ENCODE measurements at regions not wholly inside any gene's neighbourhood (a gene's known extent, or its start where the extent isn't known, plus 50 kb on each side); places are given as distances from the start of the nearest gene placed in this dataset.

DNA sequence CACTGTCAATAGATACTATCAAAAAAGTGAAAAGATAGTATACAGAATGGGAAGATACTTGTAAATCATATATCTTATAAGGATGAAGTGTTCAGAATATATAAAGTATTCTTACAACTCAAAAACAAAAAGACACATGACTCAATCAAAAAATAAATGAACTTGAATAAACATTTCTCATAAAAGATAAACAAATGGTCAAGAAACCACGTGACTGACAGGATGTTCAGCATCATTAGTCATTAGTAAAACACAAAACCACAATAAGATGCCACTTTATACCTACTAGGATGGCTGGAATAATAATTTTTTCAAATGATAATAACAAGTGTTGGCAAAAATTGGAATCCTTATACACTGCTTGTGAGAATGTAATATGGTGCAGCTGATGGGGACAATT, 729.1 kb upstream of the HS3ST5 start:
- CTCF ChIA-PET (ENCODE audit: partially characterized antibody): interaction anchor here (0.6 kb wide), 1 partner anchor 864 kb away, joined by 3 read pairs; no protein-coding TSS in a partner anchor

More for the DNA sequence above, 729.1 kb upstream of the HS3ST5 start:
- FAIRE-seq: no peak
- no peak overlapping the region for H4K91ac ChIP-seq (replicated peaks; ENCODE audit: insufficient read length, low read length)
- no peaks in the 10 kb centered on the region for H4K20me1 ChIP-seq (replicated peaks in 1 of 2; ENCODE audit: control insufficient read depth in 1 of 2, insufficient read depth in 2 of 2, low read length in 2 of 2)
- H4K5ac ChIP-seq (ENCODE audit: insufficient read length, low read depth, low read length): no peak overlapping the region
- H2BK20ac ChIP-seq (ENCODE audit: low read length): no peak overlapping the region
- DNase-seq (ENCODE audit: low read depth in 1 of 2, low spot score in 2 of 2): no peak
- no peak overlapping the region for H3K4me3 ChIP-seq (ENCODE audit: extremely low read depth in 1 of 4, insufficient read depth in 2 of 4, low read depth in 3 of 4, low read length in 4 of 4)
- no peaks in the 10 kb centered on the region for H3K9me3 ChIP-seq (ENCODE audit: insufficient read depth in 2 of 2, low read depth in 1 of 2, low read length in 1 of 2)
- H4K8ac ChIP-seq (ENCODE audit: extremely low read depth, insufficient read depth, low read length): no peak overlapping the region
- no peak overlapping the region for H3K9ac ChIP-seq (replicated peaks in 1 of 4; ENCODE audit: extremely low read depth in 1 of 4, low read depth in 3 of 4, low read length in 3 of 4)
- no peaks in the 10 kb centered on the region; a peak in 2 of 7 replicates for H3K4me1 ChIP-seq (replicated peaks in 1 of 4; ENCODE audit: control insufficient read depth in 3 of 4, insufficient read depth in 4 of 4, low read length in 3 of 4)
- no peak overlapping the region for H2BK5ac ChIP-seq (ENCODE audit: low read depth, low read length)
- no peak overlapping the region for H3K23ac ChIP-seq (ENCODE audit: insufficient read length)
- no peak overlapping the region for H3K4ac ChIP-seq (replicated peaks; ENCODE audit: insufficient read length, low read depth, low read length)
- no peak overlapping the region for H2BK15ac ChIP-seq (ENCODE audit: low read length)
- POLR2A ChIA-PET (ENCODE audit: partially characterized antibody): no interaction called here
- H2AFZ ChIP-seq (ENCODE audit: low read length): no peak overlapping the region
- H3K23me2 ChIP-seq (ENCODE audit: low read depth, low read length): no peaks in the 10 kb centered on the region
- H3K27me3 ChIP-seq (replicated peaks in 1 of 4; ENCODE audit: control insufficient read depth in 3 of 4, extremely low read depth in 1 of 4, insufficient read depth in 3 of 4, low read length in 3 of 4): no peaks in the 10 kb centered on the region
- no peak overlapping the region for H2BK12ac ChIP-seq (ENCODE audit: low read depth, low read length)
- no peak for TF ChIP-seq TCF12 (IDR thresholded peaks at IDR 0.05; ENCODE audit: low read depth, low read length)
- TF ChIP-seq KDM4A (IDR thresholded peaks at IDR 0.05; ENCODE audit: low read depth, low read length, severe bottlenecking): no peak
- TF ChIP-seq TAF7 (optimal IDR thresholded peaks at IDR 0.05; ENCODE audit: borderline replicate concordance, low read depth, low read length): no peak
- no peak for TF ChIP-seq SRF (IDR thresholded peaks at IDR 0.05; ENCODE audit: low read depth, low read length)
- TF ChIP-seq KDM5A (IDR thresholded peaks at IDR 0.05; ENCODE audit: low read length): no peak
- TF ChIP-seq SAP30 (IDR thresholded peaks at IDR 0.05; ENCODE audit: insufficient read depth, insufficient replicate concordance, low read length): no peak
- no peak for TF ChIP-seq GTF2F1 (IDR thresholded peaks at IDR 0.05; ENCODE audit: borderline replicate concordance, low read depth, low read length)
- H3K14ac ChIP-seq (ENCODE audit: insufficient read length): no peak overlapping the region
- no peak overlapping the region for H3K56ac ChIP-seq (replicated peaks; ENCODE audit: insufficient read length, low read depth, low read length)
- H2BK120ac ChIP-seq (replicated peaks; ENCODE audit: low read depth, low read length): no peak overlapping the region
- H3K4me2 ChIP-seq (ENCODE audit: insufficient read depth in 1 of 2, low read depth in 2 of 2, low read length in 2 of 2): no peak overlapping the region
- H3K18ac ChIP-seq (ENCODE audit: extremely low read depth, low read length): no peak overlapping the region
- H3K36me3 ChIP-seq (ENCODE audit: control insufficient read depth in 2 of 4, insufficient read depth in 4 of 4, low read length in 3 of 4): no peaks in the 10 kb centered on the region; a peak in 1 of 8 replicates
- 95% methylated on average over 1 of the region's 1 CpG; no CpG with 5 or more reads in 1 of the 2 experiments for WGBS, 2 experiments (ENCODE audit: extremely low coverage in 1 of 2, insufficient coverage in 1 of 2, insufficient read length in 1 of 2, insufficient replicate concordance in 2 of 2, low coverage in 1 of 2, low lambda C conversion rate in 2 of 2, missing lambda C conversion rate in 1 of 2)
- no peak overlapping the region for H3K27ac ChIP-seq (ENCODE audit: low read depth, low read length)
- H3K79me2 ChIP-seq (ENCODE audit: control insufficient read depth in 1 of 2, insufficient read depth in 2 of 2, low read length in 2 of 2): no peaks in the 10 kb centered on the region
- no peak overlapping the region for H2AK5ac ChIP-seq (ENCODE audit: low read depth, low read length)
- no peaks in the 10 kb centered on the region for H3K79me1 ChIP-seq (ENCODE audit: low read depth, low read length)
